ENCODE measurements at regions not wholly inside any gene's neighbourhood (a gene's known extent, or its start where the extent isn't known, plus 50 kb on each side); places are given as distances from the start of the nearest gene placed in this dataset.

- WGBS = 83% methylated on average over 3 of the region's 3 CpGs
- no peak overlapping the region for H3K9ac ChIP-seq (ENCODE audit: low read depth in 1 of 2, low read length in 2 of 2)
- no peaks in the 10 kb centered on the region for H3K36me3 ChIP-seq (ENCODE audit: control insufficient read depth in 4 of 4, insufficient read depth in 3 of 4, low read depth in 1 of 4, low read length in 3 of 4)
- TF ChIP-seq FOXA1 (IDR thresholded peaks at IDR 0.05) = no peak
- H3K4me1 ChIP-seq (ENCODE audit: control insufficient read depth in 4 of 4, insufficient read depth in 4 of 4, low read length in 3 of 4) = no peaks in the 10 kb centered on the region
- no peak overlapping the region for H3K4me3 ChIP-seq (ENCODE audit: low read depth in 1 of 3, low read length in 3 of 3)
- no peak overlapping the region for H3K27ac ChIP-seq (ENCODE audit: low read depth in 1 of 2, low read length in 2 of 2)
- H3K27me3 ChIP-seq (ENCODE audit: control insufficient read depth in 4 of 4, insufficient read depth in 4 of 4, low read length in 3 of 4) = no peaks in the 10 kb centered on the region
- no peak for DNase-seq (ENCODE audit: low spot score)
- no peaks in the 10 kb centered on the region for H3K9me3 ChIP-seq (ENCODE audit: control insufficient read depth in 4 of 4, low read length in 3 of 4)
These were observed 272.9 kb downstream of the KLHL13 start for GRCh38 chrX:117843749-117844148.

GRCh38 chrX:117840645-117841044, 276.0 kb downstream of the KLHL13 start:
- Histone ChIP-seq H3K4me1 (ENCODE audit: control insufficient read depth in 4 of 4, insufficient read depth in 4 of 4, low read length in 3 of 4) (no peaks in the 10 kb centered on the region), H3K27me3 (ENCODE audit: control insufficient read depth in 4 of 4, insufficient read depth in 4 of 4, low read length in 3 of 4) (no peaks in the 10 kb centered on the region), H3K9me3 (ENCODE audit: control insufficient read depth in 4 of 4, low read length in 3 of 4) (no peaks in the 10 kb centered on the region), H3K36me3 (ENCODE audit: control insufficient read depth in 4 of 4, insufficient read depth in 3 of 4, low read depth in 1 of 4, low read length in 3 of 4) (no peaks in the 10 kb centered on the region), H3K9ac (ENCODE audit: low read depth in 1 of 2, low read length in 2 of 2) (no peak overlapping the region), H3K4me3 (ENCODE audit: low read depth in 1 of 3, low read length in 3 of 3) (no peak overlapping the region), H3K27ac (ENCODE audit: low read depth in 1 of 2, low read length in 2 of 2) (no peak overlapping the region)
- WGBS = 70% methylated on average over 3 of the region's 3 CpGs
- TF ChIP-seq EGR1 (IDR thresholded peaks at IDR 0.05; ENCODE audit: low read depth in 2 of 2) (no peak), HNF4A (conservative IDR thresholded peaks at IDR 0.05) (no peak), REST (IDR thresholded peaks at IDR 0.05) (no peak), HNF4G (IDR thresholded peaks at IDR 0.05) (no peak), FOXA1 (IDR thresholded peaks at IDR 0.05) (no peak), TAF1 (conservative IDR thresholded peaks at IDR 0.05) (no peak), YY1 (IDR thresholded peaks at IDR 0.05) (no peak), NR2F2 (IDR thresholded peaks at IDR 0.05) (no peak), FOXA2 (IDR thresholded peaks at IDR 0.05) (no peak)
- TF ChIP-seq, protein P1, sequence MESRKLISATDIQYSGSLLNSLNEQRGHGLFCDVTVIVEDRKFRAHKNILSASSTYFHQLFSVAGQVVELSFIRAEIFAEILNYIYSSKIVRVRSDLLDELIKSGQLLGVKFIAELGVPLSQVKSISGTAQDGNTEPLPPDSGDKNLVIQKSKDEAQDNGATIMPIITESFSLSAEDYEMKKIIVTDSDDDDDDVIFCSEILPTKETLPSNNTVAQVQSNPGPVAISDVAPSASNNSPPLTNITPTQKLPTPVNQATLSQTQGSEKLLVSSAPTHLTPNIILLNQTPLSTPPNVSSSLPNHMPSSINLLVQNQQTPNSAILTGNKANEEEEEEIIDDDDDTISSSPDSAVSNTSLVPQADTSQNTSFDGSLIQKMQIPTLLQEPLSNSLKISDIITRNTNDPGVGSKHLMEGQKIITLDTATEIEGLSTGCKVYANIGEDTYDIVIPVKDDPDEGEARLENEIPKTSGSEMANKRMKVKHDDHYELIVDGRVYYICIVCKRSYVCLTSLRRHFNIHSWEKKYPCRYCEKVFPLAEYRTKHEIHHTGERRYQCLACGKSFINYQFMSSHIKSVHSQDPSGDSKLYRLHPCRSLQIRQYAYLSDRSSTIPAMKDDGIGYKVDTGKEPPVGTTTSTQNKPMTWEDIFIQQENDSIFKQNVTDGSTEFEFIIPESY (IDR thresholded peaks at IDR 0.05) = no peak
- TF ChIP-seq, protein P2, sequence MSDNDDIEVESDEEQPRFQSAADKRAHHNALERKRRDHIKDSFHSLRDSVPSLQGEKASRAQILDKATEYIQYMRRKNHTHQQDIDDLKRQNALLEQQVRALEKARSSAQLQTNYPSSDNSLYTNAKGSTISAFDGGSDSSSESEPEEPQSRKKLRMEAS (IDR thresholded peaks at IDR 0.05) = no peak
- TF ChIP-seq, protein P3, sequence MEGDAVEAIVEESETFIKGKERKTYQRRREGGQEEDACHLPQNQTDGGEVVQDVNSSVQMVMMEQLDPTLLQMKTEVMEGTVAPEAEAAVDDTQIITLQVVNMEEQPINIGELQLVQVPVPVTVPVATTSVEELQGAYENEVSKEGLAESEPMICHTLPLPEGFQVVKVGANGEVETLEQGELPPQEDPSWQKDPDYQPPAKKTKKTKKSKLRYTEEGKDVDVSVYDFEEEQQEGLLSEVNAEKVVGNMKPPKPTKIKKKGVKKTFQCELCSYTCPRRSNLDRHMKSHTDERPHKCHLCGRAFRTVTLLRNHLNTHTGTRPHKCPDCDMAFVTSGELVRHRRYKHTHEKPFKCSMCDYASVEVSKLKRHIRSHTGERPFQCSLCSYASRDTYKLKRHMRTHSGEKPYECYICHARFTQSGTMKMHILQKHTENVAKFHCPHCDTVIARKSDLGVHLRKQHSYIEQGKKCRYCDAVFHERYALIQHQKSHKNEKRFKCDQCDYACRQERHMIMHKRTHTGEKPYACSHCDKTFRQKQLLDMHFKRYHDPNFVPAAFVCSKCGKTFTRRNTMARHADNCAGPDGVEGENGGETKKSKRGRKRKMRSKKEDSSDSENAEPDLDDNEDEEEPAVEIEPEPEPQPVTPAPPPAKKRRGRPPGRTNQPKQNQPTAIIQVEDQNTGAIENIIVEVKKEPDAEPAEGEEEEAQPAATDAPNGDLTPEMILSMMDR (IDR thresholded peaks at IDR 0.05; ENCODE audit: low read depth, low read length, missing input control) = no peak
- no peak for DNase-seq (ENCODE audit: low spot score)
